GM12891 (cell line): ENCODE measurements at regions not wholly inside any gene's neighbourhood (a gene's known extent, or its start where the extent isn't known, plus 50 kb on each side); places are given as distances from the start of the nearest gene placed in this dataset.
A peak's percentile ranks its signal among the peaks of the same experiment; 100 is the strongest.

Source experiments
- DNase-seq: peaks from one replicate; pipeline ENCODE4 v3.0.0; 2011; ENCODE audit warnings: low spot score; ENCODE audit not compliant: insufficient read length
- FAIRE-seq: peaks from 2 replicates; lab custom pipeline; 2011; peaks lifted over from hg19 to GRCh38; lab: Jason Lieb, UNC
- PAX5 ChIP-seq: IDR thresholded peaks from 2 replicates; pipeline ENCODE4 v1.6.1; 2011; ENCODE audit warnings: low read length, moderate library complexity, mild to moderate bottlenecking; ENCODE audit not compliant: insufficient read depth, severe bottlenecking
- POLR2A ChIP-seq: IDR thresholded peaks from 2 replicates; pipeline ENCODE4 v1.6.1; 2011; ENCODE audit warnings: low read depth, low read length, control low read depth
- POLR2AphosphoS5 ChIP-seq: IDR thresholded peaks from 2 replicates; pipeline ENCODE4 v1.6.1; 2011; ENCODE audit warnings: low read depth, low read length, control low read depth
- POU2F2 ChIP-seq: IDR thresholded peaks from 2 replicates; pipeline ENCODE4 v1.6.1; 2011; ENCODE audit warnings: low read depth, mild to moderate bottlenecking, control low read depth, low read length, moderate library complexity
- SPI1 ChIP-seq: IDR thresholded peaks from 2 replicates; pipeline ENCODE4 v1.6.1; 2011; ENCODE audit warnings: low read depth, low read length, control low read depth
- TAF1 ChIP-seq: IDR thresholded peaks from 2 replicates; pipeline ENCODE4 v1.6.1; 2011; ENCODE audit warnings: low read depth, low read length, control low read depth

DNA sequence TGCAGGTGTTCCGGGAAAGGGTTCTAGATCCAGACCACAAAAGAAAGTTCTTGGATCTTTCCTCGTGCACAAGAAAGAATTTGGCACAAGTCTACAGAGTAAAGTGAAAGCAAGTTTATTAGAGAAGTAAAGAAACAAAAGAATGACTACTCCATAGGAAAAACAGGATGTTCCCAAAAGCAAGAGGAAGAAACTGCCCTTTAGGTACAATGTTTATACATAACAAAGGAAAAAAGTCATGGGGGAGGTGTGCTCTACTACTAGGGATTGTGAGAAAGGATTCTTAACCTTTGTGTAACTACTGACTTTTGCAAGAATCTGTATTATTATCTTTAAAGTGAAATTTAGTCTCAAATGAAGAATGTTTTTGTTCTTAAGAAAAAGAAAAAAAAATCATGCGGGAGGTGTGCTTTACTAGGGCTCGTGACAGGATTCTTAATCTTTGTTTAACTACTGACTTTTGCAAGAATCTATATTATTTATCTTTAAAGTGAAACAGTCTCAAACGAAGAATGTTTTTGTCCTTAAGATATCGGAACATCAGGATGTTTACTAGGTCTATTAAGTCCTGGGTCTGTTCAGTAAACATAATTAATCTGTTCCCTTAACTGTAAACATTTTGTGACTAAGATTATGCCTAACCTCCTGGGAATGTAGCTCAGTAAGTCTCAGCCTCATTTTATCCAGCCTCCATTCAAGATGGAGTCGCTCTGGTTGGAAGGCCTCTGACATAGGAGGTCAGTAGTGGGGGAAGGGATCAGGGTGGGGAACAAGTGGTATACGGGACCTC is 110.4 kb upstream of the BEND4 start:
- no peak for TF ChIP-seq POLR2A
- no peak for TF ChIP-seq POLR2AphosphoS5
- no peak for DNase-seq
- FAIRE-seq, result no peak

DNA sequence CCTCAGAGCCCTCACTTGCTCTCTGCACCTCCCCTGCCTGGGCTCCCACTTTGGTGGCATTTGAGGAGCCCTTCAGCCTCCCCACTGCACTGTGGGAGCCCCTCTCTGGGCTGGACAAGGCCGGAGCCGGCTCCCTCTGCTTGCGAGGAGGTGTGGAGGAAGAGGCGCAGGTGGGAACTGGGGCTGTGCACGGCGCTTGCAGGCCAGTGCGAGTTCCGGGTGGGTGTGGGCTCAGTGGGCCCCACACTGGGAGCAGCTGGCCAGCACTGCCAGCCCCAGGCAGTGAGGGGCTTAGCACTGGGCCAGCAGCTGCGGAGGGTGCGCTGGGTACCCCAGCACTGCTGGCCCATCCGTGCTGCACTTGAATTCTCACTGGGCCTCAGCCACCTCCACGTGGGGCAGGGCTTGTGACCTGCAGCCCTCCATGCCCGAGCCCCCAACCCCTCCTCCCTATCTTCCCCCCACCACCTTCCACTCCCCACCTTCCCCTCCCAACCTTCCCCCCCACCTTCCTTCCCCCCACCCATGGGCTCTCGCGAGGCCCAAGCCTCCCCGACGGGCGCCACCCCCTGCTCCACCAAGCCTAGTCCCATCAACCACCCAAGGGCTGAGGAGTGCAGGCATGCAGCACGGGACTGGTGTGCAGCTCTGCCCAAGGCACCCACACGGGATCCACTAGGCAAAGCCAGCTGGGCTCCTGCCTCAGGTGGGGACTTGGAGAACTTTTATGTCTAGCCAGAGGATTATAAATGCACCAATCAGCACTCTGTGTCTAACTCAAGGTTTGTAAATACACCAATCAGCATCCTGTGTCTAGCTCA is 113.5 kb upstream of the BEND4 start:
- no peak for DNase-seq
- TF ChIP-seq POLR2AphosphoS5 (no peak), PAX5 (no peak), POU2F2 (no peak), SPI1 (no peak), TAF1 (no peak), POLR2A (no peak)
- FAIRE-seq, result no peak

DNA sequence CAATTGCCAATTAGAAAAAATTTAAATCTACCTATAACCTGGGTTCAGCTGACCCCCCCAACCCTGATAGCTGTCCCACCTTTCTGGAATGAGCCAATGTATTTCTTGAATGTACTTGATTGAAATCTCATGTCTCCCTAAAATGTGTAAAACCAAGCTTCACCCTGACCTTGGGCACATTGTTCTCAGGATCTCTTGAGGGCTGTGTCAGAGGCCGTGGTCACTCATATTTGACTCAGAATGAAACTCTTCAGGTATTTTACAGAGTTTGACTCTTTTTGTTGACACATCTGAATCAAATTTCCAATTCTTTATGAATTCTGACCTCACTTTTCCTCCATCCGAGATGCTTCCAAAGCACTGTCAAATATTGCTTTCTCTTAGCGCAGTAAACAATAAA is 115.3 kb upstream of the BEND4 start:
- no peak for DNase-seq
- TF ChIP-seq POLR2AphosphoS5 (no peak), SPI1 (no peak), TAF1 (no peak), PAX5 (no peak), POLR2A (no peak), POU2F2 (no peak)
- FAIRE-seq, result no peak

GRCh38 chr4:42268824-42269223 is 116.4 kb upstream of the BEND4 start:
- no peak for DNase-seq
- TF ChIP-seq TAF1, result no peak
- no peak for TF ChIP-seq POLR2AphosphoS5
- no peak for TF ChIP-seq POU2F2
- no peak for TF ChIP-seq SPI1
- TF ChIP-seq PAX5, result no peak
- TF ChIP-seq POLR2A, result no peak
- no peak for FAIRE-seq

- TF ChIP-seq SPI1, result no peak
- no peak for TF ChIP-seq POLR2AphosphoS5
- no peak for TF ChIP-seq POU2F2
- no peak for TF ChIP-seq POLR2A
- TF ChIP-seq PAX5, result no peak
- TF ChIP-seq TAF1, result no peak
- FAIRE-seq, result no peak
- DNase-seq, result no peak
Observed at GRCh38 chr4:42271096-42271495, 118.6 kb upstream of the BEND4 start.

DNA sequence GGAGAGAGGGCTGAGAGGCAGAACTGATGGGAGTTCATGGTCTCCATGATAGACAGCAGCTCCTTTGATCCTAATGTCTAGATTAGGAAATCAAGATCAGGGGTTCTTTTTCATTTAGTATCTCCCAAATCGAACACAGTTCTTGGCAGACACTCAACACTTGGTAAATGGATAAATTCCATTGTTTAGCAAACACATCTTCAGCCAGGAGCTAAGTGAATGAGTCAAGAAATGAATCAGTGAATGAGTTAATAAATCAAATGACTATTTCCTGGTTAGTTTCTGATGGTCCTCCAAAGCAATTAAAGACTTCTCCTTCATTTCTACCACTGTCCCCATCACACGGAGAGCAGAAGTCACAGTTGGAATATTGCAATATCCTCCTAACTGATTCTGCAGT is 120.0 kb upstream of the SHISA3 start:
- FAIRE-seq, result no peak
- TF ChIP-seq PAX5 (no peak), SPI1 (no peak), POLR2A (no peak), POLR2AphosphoS5 (no peak), TAF1 (no peak), POU2F2 (no peak)
- no peak for DNase-seq

GRCh38 chr4:42278709-42279324 is 118.5 kb upstream of the SHISA3 start:
- TF ChIP-seq PAX5 (no peak), SPI1 (peak; percentile 76), POLR2A (no peak), TAF1 (no peak)
- FAIRE-seq, result peak; percentile 64
- DNase-seq, result no peak

DNA sequence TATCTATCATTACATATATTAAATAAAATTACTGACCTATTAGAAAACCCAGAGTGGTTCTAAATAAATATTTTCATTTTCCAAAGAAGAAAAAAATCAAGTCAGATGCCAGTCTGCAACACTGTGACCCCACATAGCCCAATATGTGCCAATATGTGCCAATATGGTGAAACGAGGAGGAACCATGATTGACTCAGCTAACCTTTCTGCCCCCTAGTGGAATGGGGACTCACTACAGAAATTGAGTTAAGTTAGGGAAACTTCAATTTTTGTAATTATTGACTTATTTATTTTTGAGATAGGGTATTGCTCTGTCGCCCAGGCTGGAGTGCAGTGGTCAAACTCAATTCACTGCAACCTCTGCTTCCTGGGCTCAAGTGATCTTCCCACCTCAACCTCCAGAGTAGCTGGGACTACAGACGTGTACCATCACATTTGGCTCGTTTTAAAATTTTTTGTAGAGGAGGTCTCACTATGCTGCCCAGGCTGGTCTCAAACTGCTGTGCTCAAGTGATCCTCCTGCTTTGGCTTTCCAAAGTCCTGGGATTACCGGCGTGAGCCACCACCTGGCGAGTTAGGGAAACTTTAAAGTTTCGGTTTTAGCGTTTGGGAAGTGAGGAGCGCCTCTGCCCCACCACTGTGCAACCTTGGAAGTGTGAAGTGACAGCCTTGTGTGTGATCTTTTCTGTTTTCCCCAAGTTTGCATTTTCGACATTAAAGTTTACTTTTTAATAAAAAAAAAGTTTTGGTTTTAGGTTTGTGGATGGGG is 116.8 kb upstream of the SHISA3 start:
- no peak for DNase-seq
- no peak for FAIRE-seq
- TF ChIP-seq POLR2A, result no peak

- no peak for DNase-seq
- FAIRE-seq, result peak; percentile 20
- no peak for TF ChIP-seq TAF1
- TF ChIP-seq PAX5, result no peak
- no peak for TF ChIP-seq POLR2AphosphoS5
- TF ChIP-seq POU2F2, result no peak
- no peak for TF ChIP-seq POLR2A
- TF ChIP-seq SPI1, result no peak
Observed at GRCh38 chr4:42281324-42282020, 115.8 kb upstream of the SHISA3 start.
